ENCODE measurements at regions not wholly inside any gene's neighbourhood (a gene's known extent, or its start where the extent isn't known, plus 50 kb on each side); places are given as distances from the start of the nearest gene placed in this dataset.
"Not testable (repeated sequence)": the region's sequence is repeated elsewhere in the genome, so short reads cannot be mapped to it uniquely, and the experiment has no call there.

GRCh38 chr6:103507052-103507451 lies 1352.7 kb downstream of the HACE1 start (continued):
- TF ChIP-seq ERG (CRISPR knock-in tag; IDR thresholded peaks at IDR 0.05) = no peak

- DNase-seq (ENCODE audit: low spot score) = no peak
- Mint-ChIP-seq H3K36me3 (no peaks in the 10 kb centered on the region), H3K4me1 (no peaks in the 10 kb centered on the region; the same call in 1 of the 2 replicates), H3K27ac (no peak overlapping the region), H3K4me3 (no peak overlapping the region), H3K9me3 (no peaks in the 10 kb centered on the region), H3K27me3 (ENCODE audit: low read depth) (no peaks in the 10 kb centered on the region)
- TF ChIP-seq ZNF317 (CRISPR knock-in tag; IDR thresholded peaks at IDR 0.05; ENCODE audit: borderline replicate concordance, low read depth) (no peak), NR2C2 (CRISPR knock-in tag; IDR thresholded peaks at IDR 0.05) (no peak), IRF2 (CRISPR knock-in tag; IDR thresholded peaks at IDR 0.05; ENCODE audit: borderline replicate concordance, low read depth) (no peak), TP53 (CRISPR knock-in tag; IDR thresholded peaks at IDR 0.05) (no peak), E2F4 (CRISPR knock-in tag; IDR thresholded peaks at IDR 0.05; ENCODE audit: borderline replicate concordance, low read depth) (no peak), ZNF263 (CRISPR knock-in tag; IDR thresholded peaks at IDR 0.05; ENCODE audit: low read depth) (no peak), E2F1 (CRISPR knock-in tag; IDR thresholded peaks at IDR 0.05) (no peak), ZNF281 (CRISPR knock-in tag; IDR thresholded peaks at IDR 0.05) (no peak)
- no peak for ATAC-seq
- CTCF ChIA-PET = no interaction called here
- POLR2A ChIA-PET = interaction anchor here (0.5 kb wide), 1 partner anchor 282 kb away, joined by 5 read pairs; no protein-coding TSS in a partner anchor
Observed at GRCh38 chr6:103505155-103505518, 1354.6 kb downstream of the HACE1 start.

GRCh38 chr6:103504501-103505154 lies 1355.1 kb downstream of the HACE1 start:
- Mint-ChIP-seq H3K4me3 (no peak overlapping the region), H3K9me3 (no peaks in the 10 kb centered on the region), H3K27me3 (ENCODE audit: low read depth) (no peaks in the 10 kb centered on the region), H3K4me1 (no peaks in the 10 kb centered on the region; the same call in 1 of the 2 replicates), H3K36me3 (no peaks in the 10 kb centered on the region), H3K27ac (no peak overlapping the region)
- no peak for TF ChIP-seq SOX15 (CRISPR knock-in tag; IDR thresholded peaks at IDR 0.05)
- TF ChIP-seq SP1 (CRISPR knock-in tag; conservative IDR thresholded peaks at IDR 0.05) = no peak
- TF ChIP-seq OVOL2 (CRISPR knock-in tag; IDR thresholded peaks at IDR 0.05; ENCODE audit: borderline replicate concordance) = no peak
- no peak for TF ChIP-seq ZNF138 (CRISPR knock-in tag; conservative IDR thresholded peaks at IDR 0.05)
- TF ChIP-seq HMGA2 (CRISPR knock-in tag; IDR thresholded peaks at IDR 0.05) = 0 out of 2 replicates have a peak, but pooled peaks have one; percentile 15
- TF ChIP-seq IRF2 (CRISPR knock-in tag; IDR thresholded peaks at IDR 0.05; ENCODE audit: borderline replicate concordance, low read depth) = no peak
- no peak for TF ChIP-seq ZMAT4 (CRISPR knock-in tag; IDR thresholded peaks at IDR 0.05)
- ATAC-seq (0 out of 2 replicates have a peak, but pooled peaks have one; percentile 43), DNase-seq (ENCODE audit: low spot score) (no peak)
- POLR2A ChIA-PET = interaction anchor here (0.5 kb wide), 1 partner anchor 283 kb away, joined by 5 read pairs; no protein-coding TSS in a partner anchor
- CTCF ChIA-PET = no interaction called here

GRCh38 chr6:103496588-103496987 lies 1363.1 kb downstream of the HACE1 start:
- ATAC-seq; H3K4me1 Mint-ChIP-seq; H3K4me3 Mint-ChIP-seq; CTCF ChIA-PET; H3K27ac Mint-ChIP-seq; H3K27me3 Mint-ChIP-seq (ENCODE audit: low read depth); POLR2A ChIA-PET: not testable (repeated sequence)
- H3K36me3 Mint-ChIP-seq = peaks cover 20% of the 10 kb centered on the region
- DNase-seq (ENCODE audit: low spot score) = peak; percentile 36
- peaks cover 16% of the 10 kb centered on the region for H3K9me3 Mint-ChIP-seq

Data from WTC11 (cell line).